Body of pancreas (tissue), 4 donors: ENCODE measurements at regions not wholly inside any gene's neighbourhood (a gene's known extent, or its start where the extent isn't known, plus 50 kb on each side); places are given as distances from the start of the nearest gene placed in this dataset.

ENCODE experiments used
- CTCF ChIP-seq, 7 experiments: fragments of 450-650 bp in 4 of 7; fragments of 200-600 bp in 3 of 7; sonication (generic) in 3 of 7; IDR thresholded peaks; one replicate each; pipeline ENCODE4 v1.5.1; 2016 to 2019; ENCODE audit warnings: antibody characterized with exemption in 7 of 7
- POLR2A ChIP-seq, 3 donors: fragments of 450-650 bp; IDR thresholded peaks; one replicate each; pipeline ENCODE4 v1.6.1; 2016; ENCODE audit warnings: antibody characterized with exemption in 3 of 3, mild to moderate bottlenecking in 2 of 3

DNA sequence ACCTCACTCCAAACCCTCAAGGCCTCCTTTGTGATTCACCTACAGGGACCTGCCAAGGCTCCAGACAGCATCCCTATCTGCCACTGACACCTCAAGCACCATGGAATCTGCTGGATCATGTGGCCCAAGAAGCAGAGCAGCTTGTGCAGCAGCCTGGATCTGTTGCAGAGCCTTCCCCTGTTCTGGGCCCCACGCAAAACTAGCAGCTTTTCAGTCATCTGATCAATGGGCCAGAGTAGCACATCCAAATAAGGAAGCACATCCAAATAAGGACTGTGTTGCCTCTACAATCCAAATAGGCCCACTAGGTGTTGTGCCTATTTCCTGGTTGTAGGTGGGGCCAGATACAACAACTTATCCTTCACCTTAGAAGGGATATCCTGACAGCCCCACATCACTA, 97.1 kb upstream of the GNAO1 start:
- no peak for TF ChIP-seq POLR2A (IDR thresholded peaks at IDR 0.05)
- no peak for TF ChIP-seq CTCF (IDR thresholded peaks at IDR 0.05)
